GM19035 (cell line): ENCODE measurements at regions not wholly inside any gene's neighbourhood (a gene's known extent, or its start where the extent isn't known, plus 50 kb on each side); places are given as distances from the start of the nearest gene placed in this dataset.

ENCODE experiments used
- ATAC-seq: cut with Tn5 transposase; IDR thresholded peaks from one replicate; pipeline ENCODE4 v1.9.1; 2021; ENCODE audit not compliant: unreplicated experiment

DNA sequence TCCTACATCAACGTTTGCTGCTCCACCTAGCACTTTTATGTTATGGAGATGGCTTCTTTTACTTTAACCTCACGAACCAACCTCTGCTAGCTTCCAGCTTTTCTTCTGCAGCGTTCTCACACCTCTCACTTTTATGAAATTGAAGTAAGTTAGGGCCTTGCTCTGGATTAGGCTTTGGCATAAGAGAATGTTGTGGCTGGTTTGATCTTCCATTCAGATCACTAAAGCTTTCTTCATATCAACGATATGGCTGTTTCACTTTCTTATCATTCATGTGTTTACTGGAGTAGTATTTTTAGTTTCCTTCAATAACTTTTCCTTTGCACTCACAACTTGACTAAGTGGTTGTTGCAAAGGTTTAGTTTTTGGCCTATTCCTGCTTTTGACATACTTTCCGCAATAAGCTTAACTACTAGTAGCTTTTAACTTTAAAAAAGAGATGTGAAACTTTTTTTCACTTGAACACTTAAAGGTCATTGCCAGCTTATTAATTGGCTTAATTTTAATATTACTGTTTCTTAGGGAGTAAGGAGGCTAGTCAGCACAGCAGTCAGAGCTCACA lies 60.0 kb upstream of the SPRY2 start:
- no peak for ATAC-seq

DNA sequence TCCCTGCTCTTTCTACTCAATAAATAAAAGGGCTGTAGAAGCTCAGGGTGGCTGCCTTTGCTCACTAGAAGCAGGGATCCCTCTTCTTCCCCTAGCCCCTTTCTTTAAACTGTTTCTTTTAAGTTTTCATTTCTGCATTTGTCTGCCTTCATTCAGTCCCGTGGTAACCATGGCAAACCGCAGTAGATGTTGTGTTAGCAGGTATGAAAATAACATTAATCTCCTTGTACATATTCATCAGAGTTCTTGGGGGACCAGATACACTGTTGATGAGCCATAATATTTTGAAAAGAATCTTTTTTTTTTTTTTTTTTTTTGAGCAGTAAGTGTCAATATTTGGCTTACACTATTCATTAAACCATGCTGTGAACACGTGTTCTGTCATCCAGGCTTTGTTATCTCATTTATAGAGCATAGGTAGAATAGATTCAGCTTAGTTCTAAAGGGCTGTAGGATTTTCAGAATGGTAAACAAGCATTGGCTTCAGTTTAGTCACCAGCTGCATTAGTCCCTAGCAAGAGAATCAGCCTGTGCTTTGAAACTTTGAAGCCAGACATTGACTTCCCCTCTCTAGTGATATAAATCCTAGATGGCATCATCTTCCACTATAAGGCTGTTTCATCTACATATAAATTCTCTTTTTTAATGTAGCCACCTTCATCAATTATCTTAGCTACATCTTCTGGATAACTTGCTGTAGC lies 59.4 kb upstream of the SPRY2 start:
- ATAC-seq = no peak

DNA sequence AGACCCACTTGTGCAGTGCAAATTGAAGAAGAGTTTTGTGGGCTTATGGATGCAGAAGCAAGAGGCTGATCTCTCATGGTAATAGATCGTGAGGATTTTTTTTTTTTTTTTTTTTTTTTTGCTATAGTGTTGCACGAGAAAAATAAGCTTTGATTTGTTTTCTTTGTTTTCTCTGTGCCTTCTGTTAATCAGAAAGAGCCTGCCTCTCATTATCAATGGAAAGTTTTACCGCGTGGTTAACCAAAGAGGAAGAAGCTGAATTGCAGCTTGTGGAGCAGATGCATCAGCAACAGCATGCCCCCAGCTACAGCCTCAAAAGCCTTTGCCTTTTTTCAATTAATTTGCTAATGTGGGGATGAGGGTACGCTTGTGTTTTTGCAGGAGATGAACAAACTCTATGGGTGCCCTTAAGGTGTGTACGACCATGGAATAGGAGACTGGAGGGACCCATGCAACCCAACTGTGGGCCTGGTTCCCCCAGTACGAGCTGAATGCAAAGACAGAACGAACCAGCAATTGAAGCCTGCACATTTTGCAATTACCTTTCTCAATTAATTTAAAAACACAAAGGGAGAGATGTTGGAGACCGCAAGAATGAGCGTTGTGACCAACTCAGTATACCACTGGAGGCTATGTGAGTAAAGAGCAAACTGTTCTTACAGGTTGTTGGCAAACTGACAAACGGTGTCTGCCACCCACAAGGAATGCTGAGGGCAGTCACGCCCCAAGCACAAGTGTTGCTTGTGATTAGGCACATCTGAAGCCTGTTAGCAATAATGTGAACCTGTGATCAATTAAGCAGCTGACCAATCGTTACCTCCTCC lies 58.6 kb upstream of the SPRY2 start:
- ATAC-seq = no peak
